Right lobe of liver (tissue), 6 donors: ENCODE measurements at regions not wholly inside any gene's neighbourhood (a gene's known extent, or its start where the extent isn't known, plus 50 kb on each side); places are given as distances from the start of the nearest gene placed in this dataset.

Source experiments
- ATAC-seq, 4 donors: fragments of 200-7000 bp; cut with Tn5 transposase; one replicate each; pipeline ENCODE4 v1.9.1; 2020; ENCODE audit warnings: mild to moderate bottlenecking in 4 of 4, moderate library complexity in 4 of 4
- DNase-seq, 3 donors: peaks; one replicate each; pipeline ENCODE4 v3.0.0-alpha.2; 2020
- H3K27ac ChIP-seq, 3 donors: fragments of 200-600 bp; one replicate each; pipeline ENCODE4 v1.8.0; 2022
- H3K27me3 ChIP-seq, 2 donors: fragments of 200-600 bp; one replicate each; pipeline ENCODE4 v1.8.0; 2022
- H3K36me3 ChIP-seq, 4 donors: fragments of 200-600 bp; sonication (generic) in 1 of 4; one replicate each; pipeline versions ENCODE4 v1.5.1 to v1.8.0; 2017 to 2022; ENCODE audit warnings: control low read depth in 1 of 4
- H3K4me1 ChIP-seq, 4 donors: fragments of 200-600 bp; sonication (generic) in 1 of 4; one replicate each; pipeline versions ENCODE4 v1.5.1 to v1.8.0; 2017 to 2022; ENCODE audit warnings: control low read depth in 1 of 4
- H3K4me3 ChIP-seq, 3 donors: fragments of 200-600 bp; one replicate each; pipeline ENCODE4 v1.8.0; 2022
- H3K9me3 ChIP-seq, 4 donors: fragments of 200-600 bp; sonication (generic) in 1 of 4; one replicate each; pipeline versions ENCODE4 v1.5.1 to v1.8.0; 2017 to 2022; ENCODE audit warnings: control low read depth in 1 of 4
- POLR2A ChIP-seq: fragments of 450-650 bp; IDR thresholded peaks from one replicate; pipeline ENCODE4 v1.6.1; 2017; ENCODE audit warnings: antibody characterized with exemption, mild to moderate bottlenecking
- WGBS: methylation state at CpG from one replicate; pipeline ENCODE4 v1.1.6; 2018; ENCODE audit warnings: low coverage, low lambda C conversion rate; ENCODE audit not compliant: insufficient coverage; ENCODE audit errors: missing lambda C conversion rate; 5-methylcytosine and 5-hydroxymethylcytosine counted together
- intact Hi-C, 2 donors: fragments of 100-400 bp; cut with DNase I; formaldehyde crosslinking; loops; one replicate each; pipeline versions ENCODE4 v1.11.2 to v1.14.1; 2022
- TF ChIP-seq, protein P1 (sequence below), 4 donors: fragments of 200-600 bp in 3 of 4; fragments of 450-650 bp in 1 of 4; IDR thresholded peaks; one replicate each; pipeline versions ENCODE4 v1.5.1 to v1.8.0; 2016 to 2022; ENCODE audit warnings: antibody characterized with exemption in 4 of 4, mild to moderate bottlenecking in 2 of 4
- donor health status: DM: no; HTN: yes; CAD: no.
- donor health status: DM: no; HTN: no; CAD: no.
- donor health status: DM: no; HTN: no; CAD: no.
- donor health status: DM: no; HTN: yes; CAD: no.
- donor health status: DM: no; HTN: yes; CAD: no.

DNA sequence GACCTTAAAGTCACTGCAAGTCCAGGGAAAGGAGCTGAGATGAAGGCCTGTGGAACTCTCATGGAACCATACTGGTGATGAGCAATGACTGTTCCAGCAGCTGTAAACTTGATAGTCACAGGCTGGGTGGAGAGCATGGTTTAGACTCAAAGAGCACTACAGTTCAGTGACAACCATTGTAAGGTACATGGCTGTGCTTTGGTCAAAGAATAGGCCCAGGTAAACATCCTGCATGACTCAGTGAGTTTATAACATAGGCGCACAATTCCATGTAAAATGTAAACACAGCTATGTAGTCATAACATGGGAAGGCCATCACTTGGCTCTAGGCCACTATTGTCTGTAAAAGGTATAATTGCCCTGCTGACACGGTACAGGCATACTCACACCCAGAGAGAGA, 119.3 kb upstream of the FSCB start:
- H3K27ac ChIP-seq: no peak overlapping the region
- TF ChIP-seq, protein P1, sequence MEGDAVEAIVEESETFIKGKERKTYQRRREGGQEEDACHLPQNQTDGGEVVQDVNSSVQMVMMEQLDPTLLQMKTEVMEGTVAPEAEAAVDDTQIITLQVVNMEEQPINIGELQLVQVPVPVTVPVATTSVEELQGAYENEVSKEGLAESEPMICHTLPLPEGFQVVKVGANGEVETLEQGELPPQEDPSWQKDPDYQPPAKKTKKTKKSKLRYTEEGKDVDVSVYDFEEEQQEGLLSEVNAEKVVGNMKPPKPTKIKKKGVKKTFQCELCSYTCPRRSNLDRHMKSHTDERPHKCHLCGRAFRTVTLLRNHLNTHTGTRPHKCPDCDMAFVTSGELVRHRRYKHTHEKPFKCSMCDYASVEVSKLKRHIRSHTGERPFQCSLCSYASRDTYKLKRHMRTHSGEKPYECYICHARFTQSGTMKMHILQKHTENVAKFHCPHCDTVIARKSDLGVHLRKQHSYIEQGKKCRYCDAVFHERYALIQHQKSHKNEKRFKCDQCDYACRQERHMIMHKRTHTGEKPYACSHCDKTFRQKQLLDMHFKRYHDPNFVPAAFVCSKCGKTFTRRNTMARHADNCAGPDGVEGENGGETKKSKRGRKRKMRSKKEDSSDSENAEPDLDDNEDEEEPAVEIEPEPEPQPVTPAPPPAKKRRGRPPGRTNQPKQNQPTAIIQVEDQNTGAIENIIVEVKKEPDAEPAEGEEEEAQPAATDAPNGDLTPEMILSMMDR (IDR thresholded peaks at IDR 0.05): no peak
- TF ChIP-seq POLR2A: no peak
- no peaks in the 10 kb centered on the region for H3K36me3 ChIP-seq
- H3K4me3 ChIP-seq: no peak overlapping the region
- H3K4me1 ChIP-seq: no peaks in the 10 kb centered on the region
- intact Hi-C loops: no loop called here
- H3K9me3 ChIP-seq: no peaks in the 10 kb centered on the region
- no peaks in the 10 kb centered on the region for H3K27me3 ChIP-seq
- DNase-seq: no peak
- no peak for ATAC-seq
- WGBS: 71% methylated on average over 2 of the region's 2 CpGs

DNA sequence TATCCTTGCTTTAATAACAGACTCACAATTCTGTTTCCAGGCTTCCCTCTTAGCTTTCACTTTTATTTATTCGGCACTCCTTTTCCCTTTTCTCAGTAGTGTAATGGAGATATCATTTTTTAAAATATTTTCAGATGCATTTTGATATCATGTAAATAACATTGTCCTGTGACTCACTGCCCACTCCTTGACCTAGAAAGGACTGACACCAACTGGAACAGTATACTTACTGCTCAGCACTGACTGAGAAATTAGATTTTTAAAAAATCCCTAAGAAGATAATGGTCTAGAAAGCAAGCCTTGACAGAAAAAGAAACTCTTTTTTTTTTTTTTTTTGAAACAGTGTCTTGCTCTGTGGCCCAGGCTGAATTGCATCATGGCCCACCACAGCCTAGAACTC, 118.0 kb upstream of the FSCB start:
- Histone ChIP-seq H3K4me1 (no peaks in the 10 kb centered on the region), H3K27ac (no peak overlapping the region), H3K9me3 (no peaks in the 10 kb centered on the region), H3K27me3 (no peaks in the 10 kb centered on the region), H3K36me3 (no peaks in the 10 kb centered on the region), H3K4me3 (no peak overlapping the region)
- 54% methylated on average over 1 of the region's 1 CpG for WGBS
- intact Hi-C loops: no loop called here
- no peak for ATAC-seq
- TF ChIP-seq, protein P1 (IDR thresholded peaks at IDR 0.05): no peak
- no peak for TF ChIP-seq POLR2A
- no peak for DNase-seq

DNA sequence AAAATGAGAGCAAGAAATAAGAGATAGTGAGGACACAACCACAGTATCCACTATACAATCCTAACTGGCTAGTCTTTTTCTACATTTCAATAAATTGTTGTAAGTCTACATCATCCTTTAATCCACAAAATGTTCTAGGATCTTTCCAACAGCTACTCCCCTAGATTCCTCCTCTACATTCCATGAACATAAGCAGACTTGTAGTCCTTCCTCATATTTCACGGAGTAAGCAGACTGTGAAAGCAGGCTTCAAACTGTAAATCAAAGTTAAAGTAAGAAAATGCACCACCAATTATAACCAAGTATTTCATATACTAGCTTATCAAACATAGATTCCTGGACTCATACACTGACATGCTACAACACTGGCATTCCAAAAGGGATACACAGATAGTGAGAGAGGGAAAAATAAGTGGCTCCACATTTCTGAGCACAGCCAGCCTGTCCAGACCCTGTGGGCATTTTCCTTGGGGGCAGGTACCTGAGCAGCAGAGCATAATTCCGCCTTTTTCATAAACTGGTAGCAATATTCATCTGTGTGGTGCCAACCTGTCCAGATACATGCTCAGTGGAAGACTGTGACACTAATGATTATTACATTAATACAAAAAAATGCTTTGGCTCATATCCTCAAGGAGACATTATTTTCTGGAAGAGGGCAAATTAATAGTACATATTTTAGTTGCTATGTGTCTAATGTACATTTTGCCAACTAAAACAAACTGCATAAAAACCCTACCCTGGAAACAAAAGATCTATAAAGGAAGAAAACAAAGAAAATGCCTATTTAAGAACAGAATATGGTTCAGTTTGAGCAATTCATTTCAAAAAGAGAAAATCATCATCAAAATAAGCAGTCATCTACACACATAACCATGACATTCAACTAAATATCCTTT, 113.3 kb upstream of the FSCB start:
- 52% methylated on average over 2 of the region's 2 CpGs for WGBS
- Histone ChIP-seq H3K4me3 (no peak overlapping the region), H3K9me3 (no peaks in the 10 kb centered on the region), H3K27ac (no peak overlapping the region), H3K4me1 (no peaks in the 10 kb centered on the region), H3K36me3 (no peaks in the 10 kb centered on the region), H3K27me3 (no peaks in the 10 kb centered on the region)
- no peak for TF ChIP-seq POLR2A
- TF ChIP-seq, protein P1 (IDR thresholded peaks at IDR 0.05): no peak
- DNase-seq (no peak), ATAC-seq (no peak)
- intact Hi-C loops: no loop called here

DNA sequence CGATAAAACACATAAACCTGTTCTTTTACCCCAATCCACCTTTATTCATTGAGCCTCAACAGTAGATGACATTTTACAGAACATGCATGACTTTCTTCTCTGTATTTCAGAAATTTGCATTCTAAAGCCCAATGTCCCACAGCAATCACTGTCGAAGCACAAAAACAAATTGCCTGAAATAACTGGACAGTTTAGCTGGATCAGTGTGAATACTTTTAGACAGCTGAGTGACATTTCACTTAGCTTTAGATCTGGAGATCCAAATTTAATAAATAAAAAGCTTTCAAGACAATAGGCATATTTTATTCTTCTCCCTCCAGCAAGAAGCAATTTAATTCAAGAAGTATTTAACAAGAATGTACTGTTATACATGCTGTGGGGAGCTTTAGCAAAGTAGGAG, 109.1 kb upstream of the FSCB start:
- Histone ChIP-seq H3K4me3 (no peak overlapping the region), H3K4me1 (no peaks in the 10 kb centered on the region), H3K36me3 (no peaks in the 10 kb centered on the region), H3K27ac (no peak overlapping the region), H3K27me3 (no peaks in the 10 kb centered on the region), H3K9me3 (no peaks in the 10 kb centered on the region)
- DNase-seq (no peak), ATAC-seq (no peak)
- WGBS: 64% methylated on average over 2 of the region's 2 CpGs
- TF ChIP-seq, protein P1 (IDR thresholded peaks at IDR 0.05): no peak
- no peak for TF ChIP-seq POLR2A
- intact Hi-C loops: no loop called here
